ENCODE measurements at regions not wholly inside any gene's neighbourhood (a gene's known extent, or its start where the extent isn't known, plus 50 kb on each side); places are given as distances from the start of the nearest gene placed in this dataset.
"Not testable (repeated sequence)": the region's sequence is repeated elsewhere in the genome, so short reads cannot be mapped to it uniquely, and the experiment has no call there.

- intact Hi-C loops (cut with DNase I), result no loop called here
- DNase-seq (ENCODE audit: missing footprints) (no peak), ATAC-seq (no peak)
These were observed 476.0 kb downstream of the MFSD1 start for GRCh38 chr3:159277814-159278213.

GRCh38 chr3:159280386-159281191 lies 478.7 kb downstream of the MFSD1 start:
- DNase-seq (ENCODE audit: missing footprints), result no peak
- no peak for ATAC-seq
- intact Hi-C loops (cut with DNase I), result no loop called here

GRCh38 chr3:159293493-159293892 lies 491.6 kb downstream of the MFSD1 start:
- intact Hi-C loops (cut with DNase I), result no loop called here
- DNase-seq (ENCODE audit: missing footprints), result no peak
- ATAC-seq, result no peak

- ATAC-seq (no peak), DNase-seq (ENCODE audit: missing footprints) (no peak)
- intact Hi-C loops (cut with DNase I), result no loop called here
These were observed 500.1 kb downstream of the MFSD1 start for GRCh38 chr3:159301961-159302360.

GRCh38 chr3:159305017-159305416 lies 503.2 kb downstream of the MFSD1 start:
- no peak for ATAC-seq
- DNase-seq (ENCODE audit: missing footprints), result no peak
- intact Hi-C loops (cut with DNase I), result no loop called here

- DNase-seq (ENCODE audit: missing footprints); intact Hi-C loops (cut with DNase I); ATAC-seq: not testable (repeated sequence)
These were observed 514.9 kb downstream of the MFSD1 start for GRCh38 chr3:159316706-159317105.

- no peak for DNase-seq (ENCODE audit: missing footprints)
- intact Hi-C loops (cut with DNase I), result no loop called here
- ATAC-seq, result no peak
These were observed 517.3 kb downstream of the MFSD1 start for GRCh38 chr3:159319156-159319555.

- intact Hi-C loops (cut with DNase I), result loop anchor here (10.0 kb wide), 2 partner anchors 482 to 682 kb away; no protein-coding TSS in a partner anchor
- no peak for ATAC-seq
- DNase-seq (ENCODE audit: missing footprints), result peak; percentile 67
These were observed 520.6 kb downstream of the MFSD1 start for GRCh38 chr3:159322322-159322939.

GRCh38 chr3:159323848-159324247 lies 522.0 kb downstream of the MFSD1 start:
- no peak for DNase-seq (ENCODE audit: missing footprints)
- intact Hi-C loops (cut with DNase I), result loop anchor here (10.0 kb wide), 2 partner anchors 481 to 681 kb away; no protein-coding TSS in a partner anchor
- no peak for ATAC-seq

GRCh38 chr3:159326998-159327397 lies 525.1 kb downstream of the MFSD1 start:
- no peak for ATAC-seq
- intact Hi-C loops (cut with DNase I), result loop anchor here (10.0 kb wide), 2 partner anchors 478 to 678 kb away; no protein-coding TSS in a partner anchor
- DNase-seq (ENCODE audit: missing footprints), result no peak

- no peak for ATAC-seq
- intact Hi-C loops (cut with DNase I), result no loop called here
- DNase-seq (ENCODE audit: missing footprints), result no peak
These were observed 530.8 kb downstream of the MFSD1 start for GRCh38 chr3:159332535-159333099.

- DNase-seq (ENCODE audit: missing footprints) (no peak), ATAC-seq (no peak)
- intact Hi-C loops (cut with DNase I), result no loop called here
These were observed 537.3 kb downstream of the MFSD1 start for GRCh38 chr3:159339131-159339530.

- DNase-seq (ENCODE audit: missing footprints) (no peak), ATAC-seq (no peak)
- intact Hi-C loops (cut with DNase I), result no loop called here
These were observed 539.1 kb downstream of the MFSD1 start for GRCh38 chr3:159340877-159341500.

GRCh38 chr3:159346271-159346903 lies 544.5 kb downstream of the MFSD1 start:
- intact Hi-C loops (cut with DNase I), result no loop called here
- no peak for DNase-seq (ENCODE audit: missing footprints)
- ATAC-seq, result no peak

- intact Hi-C loops (cut with DNase I), result no loop called here
These were observed 546.6 kb downstream of the MFSD1 start for GRCh38 chr3:159348431-159348830.

GRCh38 chr3:159356606-159357005 lies 554.8 kb downstream of the MFSD1 start:
- ATAC-seq (no peak), DNase-seq (ENCODE audit: missing footprints) (no peak)
- intact Hi-C loops (cut with DNase I), result no loop called here

More at GRCh38 chr3:159348431-159348830, 546.6 kb downstream of the MFSD1 start:
- DNase-seq (ENCODE audit: missing footprints), result no peak
- ATAC-seq, result no peak

- DNase-seq (ENCODE audit: missing footprints) (no peak), ATAC-seq (no peak)
- intact Hi-C loops (cut with DNase I), result no loop called here
These were observed 562.7 kb downstream of the MFSD1 start for GRCh38 chr3:159364511-159364910.

- intact Hi-C loops (cut with DNase I), result no loop called here
- DNase-seq (ENCODE audit: missing footprints) (no peak), ATAC-seq (no peak)
These were observed 564.6 kb downstream of the MFSD1 start for GRCh38 chr3:159366476-159366875.

- DNase-seq (ENCODE audit: missing footprints) (no peak), ATAC-seq (no peak)
- intact Hi-C loops (cut with DNase I), result no loop called here
These were observed 570.1 kb downstream of the MFSD1 start for GRCh38 chr3:159371961-159372360.
